ENCODE measurements at regions not wholly inside any gene's neighbourhood (a gene's known extent, or its start where the extent isn't known, plus 50 kb on each side); places are given as distances from the start of the nearest gene placed in this dataset.

- intact Hi-C loops (cut with micrococcal nuclease; ENCODE audit: unreplicated experiment), result no loop called here
- Mint-ChIP-seq H3K27me3 (ENCODE audit: unreplicated experiment) (no peaks in the 10 kb centered on the region), H3K36me3 (ENCODE audit: insufficient read depth, unreplicated experiment) (no peaks in the 10 kb centered on the region), H3K4me3 (ENCODE audit: low read depth, unreplicated experiment) (no peak overlapping the region), H3K9me3 (ENCODE audit: low read depth, unreplicated experiment) (no peaks in the 10 kb centered on the region), H3K4me1 (ENCODE audit: low read depth, unreplicated experiment) (peaks cover 43% of the 10 kb centered on the region), H3K27ac (ENCODE audit: unreplicated experiment) (no peak overlapping the region)
- BruUV-seq (replicated peaks), result no TSS peak
- TF ChIP-seq, protein P1, sequence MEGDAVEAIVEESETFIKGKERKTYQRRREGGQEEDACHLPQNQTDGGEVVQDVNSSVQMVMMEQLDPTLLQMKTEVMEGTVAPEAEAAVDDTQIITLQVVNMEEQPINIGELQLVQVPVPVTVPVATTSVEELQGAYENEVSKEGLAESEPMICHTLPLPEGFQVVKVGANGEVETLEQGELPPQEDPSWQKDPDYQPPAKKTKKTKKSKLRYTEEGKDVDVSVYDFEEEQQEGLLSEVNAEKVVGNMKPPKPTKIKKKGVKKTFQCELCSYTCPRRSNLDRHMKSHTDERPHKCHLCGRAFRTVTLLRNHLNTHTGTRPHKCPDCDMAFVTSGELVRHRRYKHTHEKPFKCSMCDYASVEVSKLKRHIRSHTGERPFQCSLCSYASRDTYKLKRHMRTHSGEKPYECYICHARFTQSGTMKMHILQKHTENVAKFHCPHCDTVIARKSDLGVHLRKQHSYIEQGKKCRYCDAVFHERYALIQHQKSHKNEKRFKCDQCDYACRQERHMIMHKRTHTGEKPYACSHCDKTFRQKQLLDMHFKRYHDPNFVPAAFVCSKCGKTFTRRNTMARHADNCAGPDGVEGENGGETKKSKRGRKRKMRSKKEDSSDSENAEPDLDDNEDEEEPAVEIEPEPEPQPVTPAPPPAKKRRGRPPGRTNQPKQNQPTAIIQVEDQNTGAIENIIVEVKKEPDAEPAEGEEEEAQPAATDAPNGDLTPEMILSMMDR (IDR thresholded peaks at IDR 0.05; ENCODE audit: unreplicated experiment), result no peak
- no peak for DNase-seq
- CTCF ChIA-PET, result interaction anchor here (1.6 kb wide), 1 partner anchor 32 kb away, joined by 3 read pairs; no protein-coding TSS in a partner anchor
These were observed 56.7 kb upstream of the MYRIP start for GRCh38 chr3:39752751-39753150.

DNA sequence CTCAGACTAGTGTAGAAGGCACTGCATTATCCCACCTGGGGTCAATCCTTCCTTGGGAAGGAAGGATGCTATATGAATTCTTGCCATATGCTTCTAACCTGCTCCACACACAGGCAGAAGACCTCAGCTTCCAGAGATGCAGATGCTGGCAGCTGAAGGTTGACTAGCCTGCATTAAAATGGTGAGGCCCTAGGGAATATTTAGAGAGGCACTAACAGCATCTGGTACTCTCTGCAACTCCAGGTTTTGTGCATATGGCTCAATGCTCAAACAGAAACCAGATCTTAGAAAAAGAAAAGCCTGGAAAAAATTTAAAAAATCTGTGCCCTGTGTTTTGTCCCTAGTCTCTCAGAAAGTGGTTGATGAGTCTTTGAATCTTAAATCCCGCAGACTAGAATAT, 56.0 kb upstream of the MYRIP start:
- no TSS peak for BruUV-seq (replicated peaks)
- Mint-ChIP-seq H3K4me3 (ENCODE audit: low read depth, unreplicated experiment) (no peak overlapping the region), H3K9me3 (ENCODE audit: low read depth, unreplicated experiment) (no peaks in the 10 kb centered on the region), H3K36me3 (ENCODE audit: insufficient read depth, unreplicated experiment) (no peaks in the 10 kb centered on the region), H3K4me1 (ENCODE audit: low read depth, unreplicated experiment) (peaks cover 41% of the 10 kb centered on the region), H3K27ac (ENCODE audit: unreplicated experiment) (no peak overlapping the region), H3K27me3 (ENCODE audit: unreplicated experiment) (no peaks in the 10 kb centered on the region)
- DNase-seq, result no peak
- CTCF ChIA-PET, result interaction anchor here (1.6 kb wide), 1 partner anchor 31 kb away, joined by 3 read pairs; no protein-coding TSS in a partner anchor
- TF ChIP-seq, protein P1 (IDR thresholded peaks at IDR 0.05; ENCODE audit: unreplicated experiment), result no peak
- intact Hi-C loops (cut with micrococcal nuclease; ENCODE audit: unreplicated experiment), result no loop called here

DNA sequence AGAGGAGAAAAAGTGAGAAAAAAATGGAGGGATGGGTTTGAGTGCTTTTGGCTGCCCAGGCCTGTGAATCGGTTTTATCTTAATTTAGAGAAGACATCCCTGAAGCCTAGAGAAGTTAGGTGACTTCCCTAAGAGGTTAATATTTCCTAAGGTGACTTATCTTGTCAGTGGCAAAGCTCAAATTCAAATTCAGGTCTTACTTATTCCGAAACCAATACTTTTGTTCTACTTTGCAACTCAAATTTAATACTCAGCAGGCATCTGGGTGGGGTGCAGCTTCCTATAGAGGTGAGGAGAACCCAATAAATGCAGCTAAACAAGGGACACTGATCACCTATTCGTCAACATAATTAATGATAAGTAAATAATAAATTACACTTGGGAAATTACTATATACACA, 54.9 kb upstream of the MYRIP start:
- intact Hi-C loops (cut with micrococcal nuclease; ENCODE audit: unreplicated experiment), result no loop called here
- CTCF ChIA-PET, result no interaction called here

DNA sequence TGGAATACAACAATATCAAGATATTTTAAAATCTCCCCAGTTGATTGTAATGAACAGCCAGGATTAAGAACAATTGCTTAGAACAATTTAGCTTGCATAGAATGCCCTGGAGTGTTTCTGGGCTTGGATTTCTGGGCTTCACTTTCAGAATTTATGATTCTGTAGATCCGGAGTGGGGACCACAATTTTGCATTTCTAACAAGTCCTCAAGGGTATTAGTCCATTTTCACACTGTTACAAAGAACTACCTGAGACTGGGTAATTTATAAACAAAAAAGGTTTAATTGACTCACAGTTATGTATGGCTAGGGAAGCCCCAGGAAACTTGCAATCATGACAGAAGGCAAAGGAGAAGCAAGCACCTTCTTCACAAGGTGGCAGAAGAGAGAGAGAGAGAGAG, 54.3 kb upstream of the MYRIP start:
- intact Hi-C loops (cut with micrococcal nuclease; ENCODE audit: unreplicated experiment), result no loop called here
- Mint-ChIP-seq H3K4me1 (ENCODE audit: low read depth, unreplicated experiment) (peaks cover 27% of the 10 kb centered on the region), H3K9me3 (ENCODE audit: low read depth, unreplicated experiment) (no peaks in the 10 kb centered on the region), H3K27ac (ENCODE audit: unreplicated experiment) (no peak overlapping the region), H3K36me3 (ENCODE audit: insufficient read depth, unreplicated experiment) (no peaks in the 10 kb centered on the region), H3K4me3 (ENCODE audit: low read depth, unreplicated experiment) (no peak overlapping the region), H3K27me3 (ENCODE audit: unreplicated experiment) (no peaks in the 10 kb centered on the region)
- DNase-seq, result no peak
- CTCF ChIA-PET, result no interaction called here
- BruUV-seq (replicated peaks), result no TSS peak
- TF ChIP-seq, protein P1 (IDR thresholded peaks at IDR 0.05; ENCODE audit: unreplicated experiment), result no peak

More for the DNA sequence above, 54.9 kb upstream of the MYRIP start:
- BruUV-seq (replicated peaks), result no TSS peak
- H3K27me3 Mint-ChIP-seq (ENCODE audit: unreplicated experiment), result no peaks in the 10 kb centered on the region
- H3K36me3 Mint-ChIP-seq (ENCODE audit: insufficient read depth, unreplicated experiment), result no peaks in the 10 kb centered on the region
- DNase-seq, result no peak
- no peak overlapping the region for H3K27ac Mint-ChIP-seq (ENCODE audit: unreplicated experiment)
- H3K4me1 Mint-ChIP-seq (ENCODE audit: low read depth, unreplicated experiment), result peaks cover 30% of the 10 kb centered on the region
- H3K9me3 Mint-ChIP-seq (ENCODE audit: low read depth, unreplicated experiment), result no peaks in the 10 kb centered on the region
- no peak overlapping the region for H3K4me3 Mint-ChIP-seq (ENCODE audit: low read depth, unreplicated experiment)
- TF ChIP-seq, protein P1 (IDR thresholded peaks at IDR 0.05; ENCODE audit: unreplicated experiment), result no peak

All from Calu3 (cell line).